IPS-NIHi7 (cell line): ENCODE measurements at regions not wholly inside any gene's neighbourhood (a gene's known extent, or its start where the extent isn't known, plus 50 kb on each side); places are given as distances from the start of the nearest gene placed in this dataset.
"Not testable (repeated sequence)": the region's sequence is repeated elsewhere in the genome, so short reads cannot be mapped to it uniquely, and the experiment has no call there.

Experiments used
- DNase-seq: peaks from one replicate; pipeline ENCODE4 v3.0.0; 2012; ENCODE audit warnings: mixed read lengths; ENCODE audit errors: extremely low spot score

DNA sequence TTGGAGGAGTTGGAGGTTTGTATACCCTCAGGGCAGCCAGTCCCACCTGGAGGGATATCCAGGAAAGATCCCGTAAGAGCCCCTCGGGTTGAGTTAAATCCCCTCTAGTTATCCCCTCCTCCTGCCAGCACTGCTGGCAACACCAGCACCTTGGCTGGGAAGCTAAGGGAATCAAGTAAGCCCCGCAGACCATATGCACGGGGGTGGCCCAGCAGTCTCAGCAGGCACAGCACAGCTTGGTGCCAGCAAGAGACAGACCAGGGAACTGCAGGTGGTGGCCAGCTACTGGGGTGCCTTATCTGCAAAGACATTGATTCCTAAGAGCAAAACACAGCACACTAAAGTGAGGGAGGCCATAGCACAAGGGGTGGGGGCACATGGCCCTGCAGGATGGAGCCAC is 173.8 kb downstream of the GOLGA6L4 start:
- not testable (repeated sequence) for DNase-seq

DNA sequence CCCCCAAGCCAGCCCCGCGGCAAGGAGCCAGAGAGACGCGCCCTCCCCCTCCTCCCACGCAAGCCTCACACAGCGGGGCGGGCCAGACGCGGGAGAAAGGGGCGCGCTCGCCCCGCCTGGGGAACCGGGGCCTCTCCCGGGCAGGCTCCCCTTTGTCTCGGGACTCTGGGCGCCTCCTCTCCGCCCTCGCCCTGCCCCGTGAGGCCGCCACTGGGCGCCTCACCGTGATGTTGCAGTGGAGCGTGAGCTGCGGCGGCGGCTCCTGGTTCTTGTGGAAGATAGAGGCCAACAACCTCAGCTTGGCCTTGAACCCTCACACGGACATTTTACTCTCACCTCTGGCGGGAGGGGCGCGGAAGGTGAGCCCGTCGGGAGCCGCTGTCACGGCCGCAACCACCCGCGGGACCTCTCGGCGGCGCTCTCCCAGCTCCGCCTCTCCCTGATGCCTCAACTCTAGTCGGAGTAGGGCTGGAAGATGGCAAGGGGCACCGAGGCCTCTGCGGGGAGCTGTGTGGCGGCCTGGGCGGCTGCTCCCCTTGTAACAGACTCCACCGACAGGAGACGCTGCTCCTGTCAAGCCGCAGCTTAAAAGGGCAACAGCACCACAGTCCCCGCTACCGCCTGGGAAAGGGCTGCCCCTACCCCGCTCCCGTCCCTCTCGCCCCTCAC is 179.2 kb upstream of the ZSCAN2 start:
- not testable (repeated sequence) for DNase-seq

DNA sequence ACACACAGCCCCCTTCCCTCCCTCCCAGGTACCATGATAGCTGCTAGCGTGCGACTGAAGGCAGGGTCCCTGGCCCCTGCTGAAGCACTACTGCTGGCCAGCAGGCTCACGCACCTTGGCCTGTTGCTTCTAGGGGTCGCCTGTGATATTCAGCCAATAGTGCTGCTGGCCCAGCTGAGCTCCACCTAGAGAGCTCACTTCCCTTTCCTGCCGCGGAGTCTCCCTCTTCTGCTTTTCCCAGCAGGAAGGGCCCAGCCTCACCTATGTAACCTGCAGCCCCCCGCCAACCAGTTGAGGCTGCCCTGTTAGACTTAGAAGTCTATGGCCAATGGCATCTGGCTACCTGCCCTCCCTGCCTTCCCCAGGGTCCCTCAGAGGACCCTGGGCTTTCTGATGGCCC is 175.5 kb upstream of the ZSCAN2 start:
- not testable (repeated sequence) for DNase-seq

DNA sequence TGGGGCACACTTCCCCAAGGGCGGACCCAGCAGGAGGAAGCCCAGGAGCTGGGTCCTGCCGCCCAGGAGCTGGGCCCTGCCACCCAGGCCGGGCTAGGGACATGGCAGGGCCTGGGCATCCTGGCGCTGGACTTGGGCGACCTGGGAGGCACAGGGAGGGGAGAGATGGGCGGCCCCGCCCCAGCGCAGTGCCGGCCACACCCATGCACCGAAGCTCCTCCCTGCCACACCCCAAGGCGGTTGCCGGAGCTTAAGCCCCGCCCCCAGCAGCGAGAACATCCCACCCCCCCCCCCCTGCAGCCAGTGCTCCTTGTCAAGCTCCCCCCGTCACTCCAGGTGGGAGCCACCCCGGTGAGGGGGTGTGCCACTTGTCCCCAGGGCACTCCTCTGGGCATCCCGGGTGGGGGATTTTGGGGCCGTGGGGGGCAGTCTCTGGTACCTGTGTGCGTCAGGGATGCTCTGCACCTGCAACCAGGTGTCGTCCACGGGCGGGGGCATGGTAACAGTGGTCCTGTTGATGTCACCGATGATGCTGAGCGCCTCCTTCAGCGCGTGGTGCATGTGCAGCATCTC is 127.4 kb upstream of the ZSCAN2 start:
- not testable (repeated sequence) for DNase-seq

- DNase-seq: not testable (repeated sequence)
Observed at GRCh38 chr15:84476364-84477033, 124.3 kb upstream of the ZSCAN2 start.

DNA sequence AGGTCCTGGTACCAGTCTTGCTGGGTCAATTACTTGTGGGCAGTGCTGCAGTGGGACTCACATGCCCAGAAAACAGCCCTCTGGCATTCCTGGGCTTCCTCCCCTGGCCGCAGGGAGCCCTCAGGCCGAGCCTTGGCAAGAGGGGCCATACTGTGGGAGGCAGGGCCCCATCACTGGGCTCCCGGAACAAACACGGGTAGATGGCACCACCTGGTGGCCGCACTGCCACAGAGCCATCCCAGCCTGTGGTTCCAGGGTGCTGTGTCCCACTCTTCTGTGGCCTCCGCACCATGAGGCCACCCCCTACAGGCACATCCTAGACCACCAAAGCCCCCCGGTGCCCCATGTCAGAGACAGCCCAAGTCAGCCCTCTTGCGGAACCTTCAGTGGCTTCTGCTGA is 123.3 kb upstream of the ZSCAN2 start:
- not testable (repeated sequence) for DNase-seq

DNA sequence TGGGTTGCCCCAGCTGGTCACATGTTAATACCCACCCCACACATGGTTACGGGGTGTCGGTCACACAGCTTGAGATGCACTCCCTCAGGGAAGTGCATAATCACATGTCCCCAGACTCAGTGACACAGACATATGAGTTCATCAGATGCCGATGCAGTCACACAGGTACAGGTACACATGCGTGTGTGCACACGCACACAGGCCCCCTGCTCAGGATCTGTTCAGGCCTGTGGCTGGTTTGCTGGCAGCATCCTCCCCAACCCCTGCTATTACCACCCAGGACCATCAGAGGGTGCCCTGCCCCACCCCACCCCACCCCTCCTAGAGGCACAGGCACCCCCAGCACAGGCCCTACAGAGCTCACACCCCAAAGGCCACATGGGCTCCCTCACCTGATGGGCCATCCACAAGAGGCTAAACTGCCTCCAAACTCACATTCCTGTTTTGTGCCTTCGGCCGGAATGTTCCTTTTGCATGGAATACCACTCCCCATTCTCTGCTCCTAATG is 120.6 kb upstream of the ZSCAN2 start:
- DNase-seq: not testable (repeated sequence)

GRCh38 chr15:84483859-84484258 is 117.0 kb upstream of the ZSCAN2 start:
- DNase-seq: not testable (repeated sequence)

GRCh38 chr15:84500165-84500889 is 100.5 kb upstream of the ZSCAN2 start:
- not testable (repeated sequence) for DNase-seq

- DNase-seq: not testable (repeated sequence)
Observed at GRCh38 chr15:84503101-84503500, 97.7 kb upstream of the ZSCAN2 start.

DNA sequence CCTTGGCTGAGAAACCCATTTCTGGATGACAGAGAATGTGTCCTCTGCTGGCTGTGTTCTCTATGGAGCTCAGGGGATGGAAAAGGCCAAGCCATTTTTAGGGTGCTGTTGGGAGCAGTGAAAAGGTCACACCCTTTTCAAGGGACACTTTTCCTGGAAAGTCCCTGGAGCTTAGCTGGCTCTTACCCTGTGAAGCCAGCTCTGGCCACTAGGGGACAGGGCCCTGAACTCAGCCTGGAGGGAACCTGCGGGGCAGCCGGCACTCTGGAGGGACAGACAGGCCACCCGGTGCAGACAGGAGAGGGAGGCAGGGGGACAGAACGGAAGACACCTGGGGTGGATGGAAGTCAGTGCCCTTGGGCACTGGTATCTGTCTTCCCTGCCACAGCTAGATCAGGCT is 95.3 kb upstream of the ZSCAN2 start:
- DNase-seq: not testable (repeated sequence)

DNA sequence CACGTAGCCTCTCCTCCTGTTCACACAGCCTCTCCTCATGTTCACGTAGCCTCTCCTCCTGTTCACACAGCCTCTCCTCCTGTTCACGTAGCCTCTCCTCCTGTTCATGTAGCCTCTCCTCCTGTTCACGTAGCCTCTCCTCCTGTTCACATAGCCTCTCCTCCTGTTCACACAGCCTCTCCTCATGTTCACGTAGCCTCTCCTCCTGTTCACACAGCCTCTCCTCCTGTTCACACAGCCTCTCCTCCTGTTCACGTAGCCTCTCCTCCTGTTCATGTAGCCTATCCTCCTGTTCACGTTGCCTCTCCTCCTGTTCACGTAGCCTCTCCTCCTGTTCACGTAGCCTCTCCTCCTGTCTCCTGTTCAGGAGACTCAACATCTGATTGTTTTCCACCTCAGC is 88.5 kb upstream of the ZSCAN2 start:
- DNase-seq: not testable (repeated sequence)

- not testable (repeated sequence) for DNase-seq
Observed at GRCh38 chr15:84516773-84517172, 84.0 kb upstream of the ZSCAN2 start.

DNA sequence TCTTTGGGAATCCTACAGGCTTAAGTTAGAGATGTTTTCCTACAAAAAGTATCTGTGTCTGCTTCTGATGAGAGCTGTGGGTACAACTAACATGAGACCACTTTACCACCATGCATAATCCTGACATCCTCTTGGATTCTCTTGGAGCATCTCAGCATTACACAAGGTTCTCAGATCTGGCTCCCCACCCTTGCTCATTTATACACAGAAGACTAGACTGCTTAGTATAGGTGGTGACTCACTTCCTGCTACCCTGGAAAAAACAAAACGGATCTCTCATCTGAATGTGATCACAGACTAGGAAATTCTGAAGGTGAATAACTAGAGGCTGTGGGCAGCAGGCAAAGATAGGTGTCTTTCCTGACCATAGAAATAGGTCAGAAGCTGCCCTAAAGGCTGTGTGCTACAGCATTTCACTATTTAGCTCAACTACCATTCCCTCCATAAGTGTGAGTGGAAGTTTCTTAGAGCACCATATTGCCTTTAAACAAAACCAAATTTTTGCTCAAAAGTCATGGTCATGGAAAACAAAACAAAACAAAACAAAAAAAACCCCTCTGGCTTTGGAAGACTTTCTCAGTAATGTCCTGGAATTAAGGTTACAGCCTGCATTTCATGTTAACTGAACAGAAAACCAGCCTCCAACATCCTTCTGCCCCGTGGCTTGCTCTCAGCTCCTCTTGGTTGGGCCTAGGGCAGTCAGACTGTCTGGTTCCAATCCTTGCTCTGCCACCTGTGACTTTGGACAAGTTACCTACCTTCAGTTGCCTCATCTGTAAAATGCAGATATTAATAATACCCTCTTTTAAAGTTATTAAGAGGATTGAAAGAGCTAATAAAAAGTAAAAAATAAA is 75.1 kb upstream of the ZSCAN2 start:
- not testable (repeated sequence) for DNase-seq

- DNase-seq: not testable (repeated sequence)
Observed at GRCh38 chr15:84530751-84531150, 70.1 kb upstream of the ZSCAN2 start.

DNA sequence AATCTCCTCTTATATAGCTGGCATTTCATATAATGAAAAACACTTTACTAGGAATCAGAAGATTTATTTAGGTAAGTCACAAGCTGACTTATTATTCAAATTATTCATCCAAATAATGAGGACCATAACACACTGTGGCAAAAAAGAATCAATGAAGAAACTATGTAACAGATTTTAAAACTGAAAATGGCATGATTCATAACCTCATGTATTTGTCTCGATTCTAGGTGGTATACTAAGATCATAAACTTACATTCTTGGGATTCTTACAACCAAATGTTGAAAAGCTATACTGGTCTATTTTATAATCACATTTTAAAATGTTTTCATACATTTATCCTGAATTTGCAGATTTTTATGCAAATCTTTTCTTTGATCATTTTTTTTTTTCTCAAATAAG is 69.6 kb upstream of the ZSCAN2 start:
- not testable (repeated sequence) for DNase-seq

- DNase-seq: not testable (repeated sequence)
Observed at GRCh38 chr15:84531709-84532367, 69.0 kb upstream of the ZSCAN2 start.

DNA sequence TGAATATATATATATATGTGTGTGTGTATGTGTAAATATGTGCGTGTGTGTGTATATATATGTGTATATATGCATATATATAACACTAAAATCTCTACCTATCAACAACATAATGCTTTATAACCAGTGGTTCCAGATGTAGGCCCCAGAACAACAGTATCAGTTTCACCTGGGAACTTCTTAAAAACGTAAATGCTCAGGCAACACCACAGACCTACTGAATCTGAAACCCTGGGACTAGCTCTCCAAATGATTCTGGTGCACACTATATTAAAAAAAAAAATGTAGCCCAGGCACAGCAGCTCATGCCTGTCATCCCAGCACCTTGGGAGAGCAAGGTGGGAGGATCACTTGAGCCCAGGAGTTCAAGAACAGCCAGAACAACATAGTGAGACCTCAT is 67.1 kb upstream of the ZSCAN2 start:
- not testable (repeated sequence) for DNase-seq

DNA sequence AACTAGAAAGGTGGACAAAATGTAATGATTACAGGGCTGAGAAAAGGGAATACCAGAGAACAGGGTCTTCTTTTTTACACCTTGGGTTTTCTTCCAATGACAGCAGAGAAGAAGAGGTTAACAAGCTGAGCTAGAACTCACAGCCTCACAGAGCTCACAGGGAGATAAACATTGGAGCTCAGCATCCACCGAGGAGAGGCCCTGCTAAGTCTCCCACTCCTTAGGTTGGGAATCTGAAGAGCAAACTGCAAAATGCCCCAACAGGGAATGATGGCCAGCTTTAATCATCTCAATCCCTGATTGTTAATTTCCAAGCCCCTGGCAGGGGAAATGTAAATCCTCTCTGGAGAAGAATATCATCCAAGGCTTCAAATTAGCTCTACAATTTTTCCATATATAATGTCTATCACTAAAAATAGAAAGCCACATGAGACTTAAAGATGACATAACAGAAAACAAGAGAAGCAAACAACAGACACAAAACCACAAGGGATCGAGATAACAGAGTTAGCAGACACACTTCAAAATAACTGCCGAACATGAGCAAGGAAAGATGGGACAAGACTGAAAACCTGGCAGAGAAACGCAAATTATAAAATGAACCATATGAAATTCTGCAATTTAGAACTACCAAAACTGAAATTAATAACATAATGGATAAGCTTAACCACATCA is 66.1 kb upstream of the ZSCAN2 start:
- DNase-seq: not testable (repeated sequence)

DNA sequence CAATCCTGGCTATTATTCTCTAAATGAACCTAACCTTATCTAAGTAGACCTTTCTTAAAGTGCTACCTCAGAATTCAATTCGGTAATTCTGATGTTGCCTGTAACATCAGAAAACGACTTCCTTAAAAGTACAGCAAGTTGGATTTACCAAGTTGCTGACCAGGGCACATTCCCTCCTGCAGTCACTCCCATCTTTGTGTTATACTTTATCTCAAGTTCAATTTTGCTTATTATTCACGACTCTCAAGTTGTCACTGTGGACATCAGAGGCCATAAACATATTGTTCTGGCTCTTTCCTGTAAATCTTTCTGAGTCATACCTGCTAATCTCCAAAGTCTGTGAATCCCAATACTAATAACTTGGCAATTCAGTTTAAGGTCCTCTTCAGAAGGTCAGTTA is 64.6 kb upstream of the ZSCAN2 start:
- DNase-seq: not testable (repeated sequence)
